ENCODE measurements at regions not wholly inside any gene's neighbourhood (a gene's known extent, or its start where the extent isn't known, plus 50 kb on each side); places are given as distances from the start of the nearest gene placed in this dataset.

GRCh38 chr2:180599804-180600203 lies 380.6 kb upstream of the UBE2E3 start:
- TF ChIP-seq CTCF (IDR thresholded peaks at IDR 0.05; ENCODE audit: low read length) (no peak), EZH2phosphoT487 (IDR thresholded peaks at IDR 0.05; ENCODE audit: low read length) (no peak)
